HEK293T (cell line): ENCODE measurements at regions not wholly inside any gene's neighbourhood (a gene's known extent, or its start where the extent isn't known, plus 50 kb on each side); places are given as distances from the start of the nearest gene placed in this dataset.

Experiments used
- CTCF ChIA-PET: fragments of 350-600 bp; formaldehyde crosslinking; extraction: SDS; loops from one replicate; lab custom pipeline; 2021; ENCODE audit warnings: antibody characterized with exemption, inconsistent platforms; lab: Yijun Ruan, JAX
- POLR2A ChIA-PET: fragments of 350-600 bp; formaldehyde crosslinking; extraction: SDS; loops from one replicate; lab custom pipeline; 2020; ENCODE audit warnings: antibody characterized with exemption, inconsistent platforms; lab: Yijun Ruan, JAX
- DNase-seq: peaks from one replicate; pipeline ENCODE4 v3.0.0; 2012; ENCODE audit warnings: mixed read lengths; ENCODE audit errors: extremely low spot score
- ARNT ChIP-seq: fragments of 450-650 bp; IDR thresholded peaks from 2 replicates; pipeline ENCODE4 v1.6.1; 2017; ENCODE audit warnings: mild to moderate bottlenecking
- BHLHE40 ChIP-seq: fragments of 450-650 bp; IDR thresholded peaks from 2 replicates; pipeline ENCODE4 v1.6.1; 2016; ENCODE audit warnings: mild to moderate bottlenecking, moderate library complexity, borderline replicate concordance
- CTBP1 ChIP-seq: fragments of 450-650 bp; IDR thresholded peaks from 2 replicates; pipeline ENCODE4 v1.6.1; 2016; ENCODE audit warnings: borderline replicate concordance
- FOXA1 ChIP-seq: fragments of 450-650 bp; IDR thresholded peaks from 2 replicates; pipeline ENCODE4 v1.6.1; 2016; ENCODE audit warnings: mild to moderate bottlenecking
- FOXK2 ChIP-seq: fragments of 450-650 bp; IDR thresholded peaks from 2 replicates; pipeline ENCODE4 v1.6.1; 2016; ENCODE audit warnings: mild to moderate bottlenecking
- FOXM1 ChIP-seq: fragments of 450-650 bp; IDR thresholded peaks from 2 replicates; pipeline ENCODE4 v1.6.1; 2017; ENCODE audit warnings: mild to moderate bottlenecking, borderline replicate concordance
- HDGF ChIP-seq: fragments of 450-650 bp; IDR thresholded peaks from 2 replicates; pipeline ENCODE4 v1.6.1; 2017; ENCODE audit warnings: antibody characterized with exemption, borderline replicate concordance
- L3MBTL2 ChIP-seq: fragments of 450-650 bp; conservative IDR thresholded peaks from 2 replicates; pipeline ENCODE4 v1.6.1; 2016; ENCODE audit warnings: mild to moderate bottlenecking
- LEF1 ChIP-seq: fragments of 450-650 bp; IDR thresholded peaks from 2 replicates; pipeline ENCODE4 v1.6.1; 2017; ENCODE audit warnings: mild to moderate bottlenecking, borderline replicate concordance
- NFRKB ChIP-seq: fragments of 450-650 bp; IDR thresholded peaks from 2 replicates; pipeline ENCODE4 v1.6.1; 2016; ENCODE audit warnings: mild to moderate bottlenecking, moderate library complexity
- SP1 ChIP-seq: fragments of 450-650 bp; IDR thresholded peaks from 2 replicates; pipeline ENCODE4 v1.6.1; 2017
- SUZ12 ChIP-seq: fragments of 450-650 bp; IDR thresholded peaks from 2 replicates; pipeline ENCODE4 v1.6.1; 2016; ENCODE audit warnings: mild to moderate bottlenecking
- TARDBP ChIP-seq: fragments of 450-650 bp; IDR thresholded peaks from 2 replicates; pipeline ENCODE4 v1.6.1; 2016
- ZNF384 ChIP-seq: fragments of 450-650 bp; IDR thresholded peaks from 2 replicates; pipeline ENCODE4 v1.6.1; 2016
- TF ChIP-seq, protein P1 (sequence below): fragments of 450-650 bp; IDR thresholded peaks from 2 replicates; pipeline ENCODE4 v1.6.1; 2016

DNA sequence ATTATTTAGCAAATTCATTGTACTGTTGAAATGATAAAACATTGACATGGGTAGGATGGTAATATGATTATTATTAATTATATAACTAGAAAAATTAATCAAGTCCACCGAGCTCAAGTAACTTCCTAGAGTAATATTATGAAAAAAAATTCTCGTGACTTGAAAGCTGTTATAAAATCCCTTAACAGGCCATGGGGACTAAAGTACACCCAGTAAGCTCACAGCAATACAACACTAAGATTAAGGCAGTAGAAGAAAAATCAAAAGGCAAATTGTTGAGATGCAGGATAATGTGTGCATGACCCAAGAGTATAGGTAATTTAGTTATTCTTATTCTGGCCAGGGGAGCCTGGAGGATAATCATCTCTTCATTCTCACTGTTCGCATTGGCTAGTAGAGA is 162.6 kb upstream of the LRIG3 start:
- no peak for TF ChIP-seq SP1
- no peak for TF ChIP-seq TARDBP
- no peak for TF ChIP-seq L3MBTL2
- no peak for TF ChIP-seq SUZ12
- TF ChIP-seq, protein P1, sequence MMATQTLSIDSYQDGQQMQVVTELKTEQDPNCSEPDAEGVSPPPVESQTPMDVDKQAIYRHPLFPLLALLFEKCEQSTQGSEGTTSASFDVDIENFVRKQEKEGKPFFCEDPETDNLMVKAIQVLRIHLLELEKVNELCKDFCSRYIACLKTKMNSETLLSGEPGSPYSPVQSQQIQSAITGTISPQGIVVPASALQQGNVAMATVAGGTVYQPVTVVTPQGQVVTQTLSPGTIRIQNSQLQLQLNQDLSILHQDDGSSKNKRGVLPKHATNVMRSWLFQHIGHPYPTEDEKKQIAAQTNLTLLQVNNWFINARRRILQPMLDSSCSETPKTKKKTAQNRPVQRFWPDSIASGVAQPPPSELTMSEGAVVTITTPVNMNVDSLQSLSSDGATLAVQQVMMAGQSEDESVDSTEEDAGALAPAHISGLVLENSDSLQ = no peak
- no peak for TF ChIP-seq NFRKB
- no peak for TF ChIP-seq BHLHE40
- no peak for TF ChIP-seq ZNF384
- POLR2A ChIA-PET = no interaction called here
- DNase-seq = no peak
- CTCF ChIA-PET = no interaction called here

GRCh38 chr12:59080101-59080500 is 159.8 kb upstream of the LRIG3 start:
- DNase-seq = no peak
- ChIA-PET POLR2A (no interaction called here), CTCF (interaction anchor here (0.6 kb wide), 1 partner anchor 10 kb away, joined by 4 read pairs; no protein-coding TSS in a partner anchor)
- TF ChIP-seq LEF1 (no peak), FOXK2 (no peak), L3MBTL2 (no peak)

GRCh38 chr12:59079472-59079871 is 159.2 kb upstream of the LRIG3 start:
- no peak for TF ChIP-seq FOXA1
- TF ChIP-seq NFRKB = no peak
- no peak for TF ChIP-seq ARNT
- no peak for TF ChIP-seq TARDBP
- no peak for TF ChIP-seq FOXM1
- TF ChIP-seq, protein P1 = no peak
- no peak for TF ChIP-seq BHLHE40
- TF ChIP-seq CTBP1 = no peak
- POLR2A ChIA-PET = no interaction called here
- DNase-seq = no peak
- CTCF ChIA-PET = interaction anchor here (0.6 kb wide), 1 partner anchor 9 kb away, joined by 4 read pairs; no protein-coding TSS in a partner anchor

GRCh38 chr12:59079002-59079401 is 158.7 kb upstream of the LRIG3 start:
- ChIA-PET POLR2A (no interaction called here), CTCF (no interaction called here)
- TF ChIP-seq L3MBTL2 = no peak
- no peak for TF ChIP-seq TARDBP
- no peak for TF ChIP-seq ZNF384
- TF ChIP-seq FOXA1 = no peak
- no peak for TF ChIP-seq BHLHE40
- TF ChIP-seq SUZ12 = no peak
- TF ChIP-seq, protein P1 = no peak
- TF ChIP-seq CTBP1 = no peak
- DNase-seq = no peak

- no peak for DNase-seq
- ChIA-PET POLR2A (interaction anchor here (1.0 to 1.4 kb wide), 2 partner anchors 11 to 160 kb away, joined by 3 read pairs; no protein-coding TSS in a partner anchor), CTCF (interaction anchor here (1.0 kb wide), 1 partner anchor 158 kb away, joined by 4 read pairs; the partner anchor contains the start of gene LRIG3)
- no peak for TF ChIP-seq BHLHE40
- TF ChIP-seq FOXA1 = no peak
- TF ChIP-seq FOXM1 = no peak
- TF ChIP-seq ARNT = no peak
- TF ChIP-seq SP1 = no peak
- TF ChIP-seq L3MBTL2 = no peak
- TF ChIP-seq ZNF384 = no peak
- no peak for TF ChIP-seq LEF1
- no peak for TF ChIP-seq NFRKB
- TF ChIP-seq CTBP1 = no peak
- no peak for TF ChIP-seq TARDBP
- no peak for TF ChIP-seq FOXK2
- TF ChIP-seq HDGF = no peak
Observed at GRCh38 chr12:59077575-59078426, 157.5 kb upstream of the LRIG3 start.

DNA sequence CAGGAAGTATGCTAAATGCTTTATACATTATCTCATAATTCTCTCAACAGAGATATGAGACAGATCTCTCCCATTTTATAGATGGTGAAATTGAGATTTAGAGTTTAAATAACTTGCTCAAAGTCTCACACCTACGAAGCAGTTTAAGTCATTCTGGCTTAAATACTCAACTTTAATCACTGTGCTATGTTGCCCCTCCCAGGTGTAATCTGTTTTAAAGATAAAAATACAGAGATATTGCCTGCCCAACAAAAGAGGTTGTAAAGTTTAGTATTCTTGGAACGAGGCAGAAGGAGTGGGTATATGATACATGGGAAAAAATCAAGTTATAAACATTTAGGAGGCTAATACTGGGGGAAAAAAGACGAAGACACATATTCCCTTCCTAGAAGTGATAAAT is 156.8 kb upstream of the LRIG3 start:
- ChIA-PET CTCF (interaction anchor here (1.0 kb wide), 1 partner anchor 157 kb away, joined by 4 read pairs; the partner anchor contains the start of gene LRIG3), POLR2A (interaction anchor here (1.0 to 1.4 kb wide), 2 partner anchors 10 to 159 kb away, joined by 3 read pairs; no protein-coding TSS in a partner anchor)
- no peak for DNase-seq
- TF ChIP-seq NFRKB = no peak
- no peak for TF ChIP-seq TARDBP
- no peak for TF ChIP-seq FOXK2
- no peak for TF ChIP-seq ZNF384
- no peak for TF ChIP-seq L3MBTL2

GRCh38 chr12:59076622-59077021 is 156.3 kb upstream of the LRIG3 start:
- no peak for DNase-seq
- ChIA-PET CTCF (no interaction called here), POLR2A (interaction anchor here (1.4 kb wide), 1 partner anchor 9 kb away, joined by 3 read pairs; no protein-coding TSS in a partner anchor)
- TF ChIP-seq, protein P1 = no peak
- TF ChIP-seq ARNT (no peak), FOXM1 (no peak), SUZ12 (no peak), LEF1 (no peak)
